ENCODE measurements at regions not wholly inside any gene's neighbourhood (a gene's known extent, or its start where the extent isn't known, plus 50 kb on each side); places are given as distances from the start of the nearest gene placed in this dataset.

DNA sequence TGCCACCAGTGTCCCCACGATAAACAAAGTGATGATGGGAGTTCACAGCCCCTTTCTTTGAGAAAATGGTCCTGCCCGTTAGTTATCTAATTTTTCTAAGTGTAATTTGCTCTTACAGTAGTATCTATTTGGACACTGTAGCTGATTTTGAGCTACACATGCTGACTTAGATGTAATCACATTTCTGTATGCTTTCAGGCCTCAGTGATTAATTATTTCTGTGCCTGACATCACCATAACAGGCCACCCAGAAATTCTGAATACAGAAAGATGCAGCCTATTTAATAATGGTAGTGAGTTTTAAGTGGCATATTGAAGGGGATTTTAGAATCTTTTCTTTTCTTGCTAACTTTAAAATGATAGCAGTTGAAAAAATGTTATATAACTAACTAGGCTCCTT is 147.6 kb upstream of the ANXA10 start:
- TF ChIP-seq CTCF (IDR thresholded peaks at IDR 0.05): no peak
- TF ChIP-seq POLR2A (IDR thresholded peaks at IDR 0.05): no peak

All from Peyer's patch (tissue), 4 donors.